Fibroblast of lung (primary cell): ENCODE measurements at regions not wholly inside any gene's neighbourhood (a gene's known extent, or its start where the extent isn't known, plus 50 kb on each side); places are given as distances from the start of the nearest gene placed in this dataset.

ENCODE experiments used
- DNase-seq, 2 donors: peaks; one replicate each; pipeline versions ENCODE4 v3.0.0 to v3.0.0-alpha.2; 2010; ENCODE audit warnings: low read depth in 2 of 2
- H2AFZ ChIP-seq: 2 replicates; pipeline ENCODE4 v1.5.1; 2012; ENCODE audit warnings: low read length, control low read depth, inconsistent platforms
- H3K27ac ChIP-seq: 2 replicates; pipeline ENCODE4 v1.5.1; 2011; ENCODE audit warnings: low read length, control low read depth; ENCODE audit not compliant: insufficient read depth
- H3K27me3 ChIP-seq: 2 replicates; pipeline ENCODE4 v1.5.1; 2011; ENCODE audit warnings: mild to moderate bottlenecking, low read length; ENCODE audit not compliant: control insufficient read depth, insufficient read depth
- H3K36me3 ChIP-seq: 2 replicates; pipeline ENCODE4 v1.5.1; 2011; ENCODE audit warnings: low read length; ENCODE audit not compliant: control insufficient read depth, insufficient read depth
- H3K4me1 ChIP-seq: 2 replicates; pipeline ENCODE4 v1.5.1; 2011; ENCODE audit warnings: low read length; ENCODE audit not compliant: control insufficient read depth, insufficient read depth; ENCODE audit errors: extremely low read depth
- H3K4me2 ChIP-seq: 2 replicates; pipeline ENCODE4 v1.5.1; 2011; ENCODE audit warnings: low read length, control low read depth; ENCODE audit not compliant: insufficient read depth; ENCODE audit errors: extremely low read depth
- H3K4me3 ChIP-seq, 4 experiments: fragments of 200-600 bp in 1 of 4; sonication (generic) in 1 of 4; replicated peaks in 1 of 4; 2 replicates each; pipeline ENCODE4 v1.5.1; 2011 to 2016; ENCODE audit warnings: low read length in 4 of 4, low read depth in 3 of 4, mild to moderate bottlenecking in 3 of 4, control low read depth in 2 of 4, inconsistent platforms in 1 of 4, mixed read lengths in 1 of 4; ENCODE audit not compliant: insufficient read depth in 1 of 4; ENCODE audit errors: control extremely low read depth in 1 of 4
- H3K79me2 ChIP-seq: 2 replicates; pipeline ENCODE4 v1.5.1; 2012; ENCODE audit warnings: mild to moderate bottlenecking, low read length, inconsistent platforms; ENCODE audit not compliant: control insufficient read depth, insufficient read depth
- H3K9ac ChIP-seq: 2 replicates; pipeline ENCODE4 v1.5.1; 2011; ENCODE audit warnings: mild to moderate bottlenecking, low read length, control low read depth; ENCODE audit not compliant: insufficient read depth
- H3K9me3 ChIP-seq: 2 replicates; pipeline ENCODE4 v1.5.1; 2012; ENCODE audit warnings: low read depth, low read length; ENCODE audit not compliant: control insufficient read depth, insufficient read depth
- H4K20me1 ChIP-seq: 2 replicates; pipeline ENCODE4 v1.5.1; 2011; ENCODE audit warnings: low read length; ENCODE audit not compliant: control insufficient read depth, insufficient read depth; ENCODE audit errors: extremely low read depth
- EZH2 ChIP-seq: IDR thresholded peaks from 2 replicates; pipeline ENCODE4 v1.5.1; 2012; ENCODE audit warnings: low read length, control low read depth, mild to moderate bottlenecking; ENCODE audit errors: missing control alignments
- TF ChIP-seq, protein P1 (sequence below), 2 donors: IDR thresholded peaks in 1 of 2; conservative IDR thresholded peaks in 1 of 2; 1 replicate in 1 of 2; 2 replicates in 1 of 2; pipeline ENCODE4 v1.5.1; 2011 to 2012; ENCODE audit warnings: low read length in 2 of 2, control low read depth in 1 of 2, inconsistent platforms in 1 of 2, low read depth in 1 of 2, mild to moderate bottlenecking in 1 of 2

DNA sequence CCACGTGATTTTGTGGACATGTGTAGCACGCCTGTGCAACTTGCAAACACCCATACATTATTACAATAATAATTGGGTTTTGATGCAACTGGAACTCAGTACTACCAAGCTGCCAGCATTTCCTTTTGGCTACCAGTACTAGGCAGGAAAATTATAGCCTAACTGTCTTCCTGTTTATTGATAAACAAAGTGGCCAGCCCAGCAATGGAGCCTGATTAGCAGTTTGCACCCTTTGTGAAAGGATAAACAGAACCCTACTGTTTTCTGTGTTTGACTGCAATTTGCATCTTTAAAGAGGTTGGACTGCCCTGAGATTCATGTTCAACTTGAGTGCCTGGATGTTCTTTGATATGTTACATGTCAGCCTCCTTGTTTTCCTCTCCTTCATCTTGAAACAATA lies 173.9 kb downstream of the ZIC5 start:
- Histone ChIP-seq H3K9ac (no peak overlapping the region), H3K27me3 (no peaks in the 10 kb centered on the region), H2AFZ (no peak overlapping the region), H3K9me3 (no peaks in the 10 kb centered on the region), H3K27ac (no peak overlapping the region), H3K4me3 (no peak overlapping the region), H3K79me2 (no peaks in the 10 kb centered on the region), H3K4me1 (no peaks in the 10 kb centered on the region), H3K36me3 (no peaks in the 10 kb centered on the region), H3K4me2 (no peak overlapping the region), H4K20me1 (no peaks in the 10 kb centered on the region)
- no peak for DNase-seq
- no peak for TF ChIP-seq EZH2
- TF ChIP-seq, protein P1, sequence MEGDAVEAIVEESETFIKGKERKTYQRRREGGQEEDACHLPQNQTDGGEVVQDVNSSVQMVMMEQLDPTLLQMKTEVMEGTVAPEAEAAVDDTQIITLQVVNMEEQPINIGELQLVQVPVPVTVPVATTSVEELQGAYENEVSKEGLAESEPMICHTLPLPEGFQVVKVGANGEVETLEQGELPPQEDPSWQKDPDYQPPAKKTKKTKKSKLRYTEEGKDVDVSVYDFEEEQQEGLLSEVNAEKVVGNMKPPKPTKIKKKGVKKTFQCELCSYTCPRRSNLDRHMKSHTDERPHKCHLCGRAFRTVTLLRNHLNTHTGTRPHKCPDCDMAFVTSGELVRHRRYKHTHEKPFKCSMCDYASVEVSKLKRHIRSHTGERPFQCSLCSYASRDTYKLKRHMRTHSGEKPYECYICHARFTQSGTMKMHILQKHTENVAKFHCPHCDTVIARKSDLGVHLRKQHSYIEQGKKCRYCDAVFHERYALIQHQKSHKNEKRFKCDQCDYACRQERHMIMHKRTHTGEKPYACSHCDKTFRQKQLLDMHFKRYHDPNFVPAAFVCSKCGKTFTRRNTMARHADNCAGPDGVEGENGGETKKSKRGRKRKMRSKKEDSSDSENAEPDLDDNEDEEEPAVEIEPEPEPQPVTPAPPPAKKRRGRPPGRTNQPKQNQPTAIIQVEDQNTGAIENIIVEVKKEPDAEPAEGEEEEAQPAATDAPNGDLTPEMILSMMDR (conservative IDR thresholded peaks at IDR 0.05 in 1 of 2, IDR thresholded peaks at IDR 0.05 in 1 of 2; ENCODE audit: low read depth in 1 of 2, low read length in 2 of 2): no peak

DNA sequence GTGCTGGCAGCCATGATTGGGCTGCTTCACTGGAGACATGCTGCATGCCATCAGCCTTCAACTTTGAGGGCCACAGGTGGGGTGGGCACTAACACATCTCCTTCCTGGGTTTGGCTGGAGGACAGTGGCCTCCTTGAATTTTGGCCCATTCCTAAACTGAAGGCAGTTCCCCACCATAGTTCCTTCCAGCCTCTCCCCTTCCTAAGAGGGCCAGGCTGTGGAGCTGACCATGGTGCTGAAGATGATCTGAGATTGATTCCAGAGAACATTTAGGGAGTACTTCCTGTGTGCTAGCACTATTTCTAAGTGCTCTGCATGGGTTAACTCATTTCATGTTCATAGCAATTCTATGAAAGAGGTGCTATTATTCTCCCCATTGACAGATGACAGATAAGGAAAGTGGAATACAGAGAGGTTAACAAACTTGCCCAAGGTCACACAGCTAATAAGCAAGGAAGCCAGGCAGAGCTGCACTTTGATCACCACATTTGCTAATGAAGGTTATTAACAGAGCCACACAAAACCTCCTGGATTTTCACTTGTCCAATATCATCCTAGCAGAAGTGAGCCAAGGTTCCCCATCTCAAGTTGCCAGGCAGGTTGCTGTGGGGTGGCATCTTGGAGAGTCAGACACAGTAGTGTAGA lies 175.3 kb downstream of the ZIC5 start:
- Histone ChIP-seq H3K4me1 (no peaks in the 10 kb centered on the region), H3K27ac (no peak overlapping the region), H3K9ac (no peak overlapping the region), H4K20me1 (no peaks in the 10 kb centered on the region), H3K79me2 (no peaks in the 10 kb centered on the region), H3K4me3 (no peak overlapping the region), H2AFZ (no peak overlapping the region), H3K9me3 (no peaks in the 10 kb centered on the region), H3K27me3 (no peaks in the 10 kb centered on the region), H3K36me3 (no peaks in the 10 kb centered on the region), H3K4me2 (no peak overlapping the region)
- DNase-seq: peak; percentile 25 to 51
- TF ChIP-seq, protein P1 (conservative IDR thresholded peaks at IDR 0.05 in 1 of 2, IDR thresholded peaks at IDR 0.05 in 1 of 2; ENCODE audit: low read depth in 1 of 2, low read length in 2 of 2): no peak
- no peak for TF ChIP-seq EZH2

DNA sequence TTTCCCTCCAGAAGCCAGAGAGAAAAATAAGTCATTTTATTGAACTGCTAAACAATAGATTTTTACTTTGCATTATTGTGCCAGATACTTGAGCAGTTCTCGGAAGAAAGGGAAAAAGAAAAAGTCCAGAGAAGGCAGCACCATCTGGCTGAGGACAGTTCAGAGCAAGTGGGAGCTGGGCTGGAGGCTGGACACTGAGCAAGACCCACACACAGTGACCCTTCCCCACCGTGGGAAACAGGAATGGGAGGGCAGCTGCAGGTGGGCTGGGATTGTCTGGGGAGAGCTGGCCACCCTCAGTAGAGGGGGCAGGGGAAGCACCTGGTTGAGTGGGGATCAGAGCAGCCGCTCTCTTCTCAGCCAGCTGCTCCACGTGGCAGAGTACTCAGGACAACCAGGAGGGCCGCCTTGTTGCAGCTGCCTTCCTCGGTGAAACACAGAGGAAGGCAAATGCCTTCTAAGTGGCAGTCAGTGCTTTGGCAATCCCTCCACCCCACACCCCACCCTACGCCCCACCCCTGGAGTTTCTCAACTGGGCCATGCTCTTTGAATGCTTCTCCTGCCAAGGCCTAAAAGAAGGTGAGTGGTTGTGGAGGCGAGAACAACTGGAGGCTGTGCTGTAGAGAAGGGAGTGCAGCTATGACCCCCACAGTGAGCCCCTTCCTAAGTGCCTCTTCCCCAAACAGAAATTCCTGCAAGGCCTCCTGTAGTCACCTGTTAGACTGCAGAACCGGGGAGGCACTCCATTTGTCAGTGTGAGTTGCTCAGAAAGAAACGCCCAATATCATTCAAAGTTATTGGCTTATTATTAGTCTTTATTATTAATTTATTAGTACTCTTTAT lies 179.3 kb downstream of the ZIC5 start:
- Histone ChIP-seq H3K4me1 (no peaks in the 10 kb centered on the region), H3K27me3 (no peaks in the 10 kb centered on the region), H3K9ac (no peak overlapping the region), H3K36me3 (no peaks in the 10 kb centered on the region), H3K9me3 (no peaks in the 10 kb centered on the region), H3K4me3 (no peak overlapping the region), H4K20me1 (no peaks in the 10 kb centered on the region), H3K27ac (no peak overlapping the region), H3K79me2 (no peaks in the 10 kb centered on the region), H2AFZ (no peak overlapping the region), H3K4me2 (no peak overlapping the region)
- no peak for DNase-seq
- TF ChIP-seq, protein P1 (conservative IDR thresholded peaks at IDR 0.05 in 1 of 2, IDR thresholded peaks at IDR 0.05 in 1 of 2; ENCODE audit: low read depth in 1 of 2, low read length in 2 of 2): no peak
- no peak for TF ChIP-seq EZH2
